GM12878 (cell line): ENCODE measurements at regions not wholly inside any gene's neighbourhood (a gene's known extent, or its start where the extent isn't known, plus 50 kb on each side); places are given as distances from the start of the nearest gene placed in this dataset.
A peak's percentile ranks its signal among the peaks of the same experiment; 100 is the strongest.

Source experiments
- BCL11A ChIP-seq: IDR thresholded peaks from 2 replicates; pipeline ENCODE4 v1.6.1; 2011; ENCODE audit warnings: low read depth, low read length
- CHD1 ChIP-seq: IDR thresholded peaks from 2 replicates; pipeline ENCODE4 v1.6.1; 2012; ENCODE audit warnings: low read depth, low read length, improper control_type of control experiment
- DPF2 ChIP-seq: fragments of 450-650 bp; IDR thresholded peaks from 2 replicates; pipeline ENCODE4 v1.6.1; 2017; ENCODE audit warnings: mild to moderate bottlenecking
- EP300 ChIP-seq, 2 experiments: fragments of 150-350 bp in 1 of 2; IDR thresholded peaks; 2 replicates each; pipeline ENCODE4 v1.6.1; 2011 to 2012; ENCODE audit warnings: low read depth in 2 of 2, low read length in 2 of 2, borderline replicate concordance in 1 of 2, improper control_type of control experiment in 1 of 2, inconsistent platforms in 1 of 2; ENCODE audit not compliant: control insufficient read depth in 1 of 2
- FOXM1 ChIP-seq: IDR thresholded peaks from 2 replicates; pipeline ENCODE4 v1.6.1; 2012; ENCODE audit warnings: low read depth, mild to moderate bottlenecking, inconsistent platforms, low read length, moderate library complexity
- GATAD2B ChIP-seq: fragments of 450-650 bp; conservative IDR thresholded peaks from 2 replicates; pipeline ENCODE4 v1.6.1; 2017; ENCODE audit warnings: low read depth, mild to moderate bottlenecking, moderate library complexity
- KDM1A ChIP-seq: fragments of 200-600 bp; sonication (generic); IDR thresholded peaks from 2 replicates; pipeline ENCODE4 v1.6.1; 2016; ENCODE audit warnings: borderline replicate concordance
- MTA2 ChIP-seq: fragments of 450-650 bp; IDR thresholded peaks from 2 replicates; pipeline ENCODE4 v1.6.1; 2016; ENCODE audit warnings: low read depth, mild to moderate bottlenecking, moderate library complexity
- NFXL1 ChIP-seq: fragments of 450-650 bp; IDR thresholded peaks from 2 replicates; pipeline ENCODE4 v1.6.1; 2017; ENCODE audit warnings: antibody characterized with exemption, mild to moderate bottlenecking, borderline replicate concordance
- NFYB ChIP-seq: IDR thresholded peaks from 2 replicates; pipeline ENCODE4 v1.6.1; 2011; ENCODE audit warnings: low read depth, mild to moderate bottlenecking, low read length, improper control_type of control experiment, moderate library complexity; ENCODE audit not compliant: insufficient read depth
- POLR2A ChIP-seq: IDR thresholded peaks from 2 replicates; pipeline ENCODE4 v1.6.1; 2011; ENCODE audit warnings: low read depth, mild to moderate bottlenecking, low read length
- RAD51 ChIP-seq: fragments of 450-650 bp; IDR thresholded peaks from 2 replicates; pipeline ENCODE4 v1.6.1; 2016; ENCODE audit warnings: moderate library complexity, mild to moderate bottlenecking, inconsistent platforms
- STAT3 ChIP-seq: IDR thresholded peaks from 2 replicates; pipeline ENCODE4 v1.6.1; 2011; ENCODE audit warnings: low read depth, low read length, improper control_type of control experiment
- TAF1 ChIP-seq: IDR thresholded peaks from 2 replicates; pipeline ENCODE4 v1.6.1; 2011; ENCODE audit warnings: mild to moderate bottlenecking, low read depth, low read length, borderline replicate concordance
- TCF12 ChIP-seq: IDR thresholded peaks from 2 replicates; pipeline ENCODE4 v1.6.1; 2011; ENCODE audit warnings: low read depth, mild to moderate bottlenecking, low read length
- YY1 ChIP-seq: IDR thresholded peaks from 2 replicates; pipeline ENCODE4 v1.6.1; 2011; ENCODE audit warnings: low read depth, mild to moderate bottlenecking, low read length
- ZBTB4 ChIP-seq: fragments of 450-650 bp; formaldehyde crosslinking; IDR thresholded peaks from 2 replicates; pipeline ENCODE4 v1.4.0; 2022; ENCODE audit warnings: mild to moderate bottlenecking, moderate library complexity
- ZNF24 ChIP-seq: fragments of 450-650 bp; IDR thresholded peaks from 2 replicates; pipeline ENCODE4 v1.6.1; 2017; ENCODE audit warnings: antibody characterized with exemption, mild to moderate bottlenecking
- ZNF592 ChIP-seq: fragments of 450-650 bp; IDR thresholded peaks from 2 replicates; pipeline ENCODE4 v1.6.1; 2017; ENCODE audit warnings: mild to moderate bottlenecking, moderate library complexity
- TF ChIP-seq, protein P1 (sequence below): IDR thresholded peaks from 2 replicates; pipeline ENCODE4 v1.6.1; 2011; ENCODE audit warnings: borderline replicate concordance, low read depth, mild to moderate bottlenecking, moderate library complexity, low read length; ENCODE audit not compliant: insufficient read depth, poor library complexity, severe bottlenecking
- TF ChIP-seq, protein P2 (sequence below): fragments of 450-650 bp; IDR thresholded peaks from 2 replicates; pipeline ENCODE4 v1.6.1; 2017; ENCODE audit warnings: mild to moderate bottlenecking

DNA sequence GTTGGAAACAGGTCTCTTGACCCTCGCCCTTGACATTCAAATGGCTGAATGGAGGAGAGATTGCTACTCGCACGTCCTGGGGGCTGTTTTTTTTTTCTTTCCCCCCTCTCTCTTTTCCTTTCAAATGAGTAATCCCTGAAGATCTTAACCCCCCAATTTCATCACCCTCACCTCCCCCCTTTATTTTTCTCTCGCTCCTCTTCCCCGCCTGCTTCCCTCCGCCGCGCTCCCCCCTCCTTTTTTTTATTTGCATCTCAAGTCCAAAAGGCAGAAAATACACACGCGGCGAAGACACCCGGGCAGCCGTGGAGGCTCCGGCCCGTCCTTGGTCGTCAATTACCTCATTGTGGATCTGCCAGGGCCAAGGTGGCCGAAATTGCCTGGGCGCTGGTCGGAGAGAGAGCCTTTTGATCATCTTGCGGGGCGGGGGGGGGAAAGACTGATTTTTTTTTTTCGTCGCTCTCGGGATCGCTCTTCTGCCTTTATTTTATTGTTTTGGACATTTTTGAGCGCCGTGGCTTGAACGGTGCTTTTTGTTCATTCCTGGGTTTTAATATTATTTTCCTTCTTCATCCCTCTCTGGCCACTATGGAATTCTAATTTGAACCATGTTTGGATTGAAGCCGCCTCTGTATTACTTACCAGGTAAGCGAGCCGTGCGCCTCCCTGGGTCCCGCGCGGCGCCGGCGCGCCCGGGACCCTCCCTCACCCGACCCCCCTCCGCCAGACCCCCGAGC, 57.2 kb upstream of the GSE1 start (continued):
- no peak for TF ChIP-seq ZBTB4 (CRISPR knock-in tag)
- TF ChIP-seq ZNF592 = no peak
- TF ChIP-seq KDM1A = no peak
- TF ChIP-seq, protein P1, sequence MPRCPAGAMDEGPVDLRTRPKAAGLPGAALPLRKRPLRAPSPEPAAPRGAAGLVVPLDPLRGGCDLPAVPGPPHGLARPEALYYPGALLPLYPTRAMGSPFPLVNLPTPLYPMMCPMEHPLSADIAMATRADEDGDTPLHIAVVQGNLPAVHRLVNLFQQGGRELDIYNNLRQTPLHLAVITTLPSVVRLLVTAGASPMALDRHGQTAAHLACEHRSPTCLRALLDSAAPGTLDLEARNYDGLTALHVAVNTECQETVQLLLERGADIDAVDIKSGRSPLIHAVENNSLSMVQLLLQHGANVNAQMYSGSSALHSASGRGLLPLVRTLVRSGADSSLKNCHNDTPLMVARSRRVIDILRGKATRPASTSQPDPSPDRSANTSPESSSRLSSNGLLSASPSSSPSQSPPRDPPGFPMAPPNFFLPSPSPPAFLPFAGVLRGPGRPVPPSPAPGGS = no peak
- no peak for TF ChIP-seq EP300 (IDR thresholded peaks at IDR 0.05; ENCODE audit: borderline replicate concordance in 1 of 2, control insufficient read depth in 1 of 2, low read depth in 2 of 2, low read length in 2 of 2)
- no peak for TF ChIP-seq ZNF24
- no peak for TF ChIP-seq FOXM1
- TF ChIP-seq STAT3 = no peak
- no peak for TF ChIP-seq BCL11A
- no peak for TF ChIP-seq YY1
- TF ChIP-seq NFYB = no peak
- no peak for TF ChIP-seq DPF2
- TF ChIP-seq TCF12 = no peak
- TF ChIP-seq NFXL1 = no peak
- no peak for TF ChIP-seq MTA2
- no peak for TF ChIP-seq RAD51
- TF ChIP-seq POLR2A = peak; percentile 70
- TF ChIP-seq, protein P2, sequence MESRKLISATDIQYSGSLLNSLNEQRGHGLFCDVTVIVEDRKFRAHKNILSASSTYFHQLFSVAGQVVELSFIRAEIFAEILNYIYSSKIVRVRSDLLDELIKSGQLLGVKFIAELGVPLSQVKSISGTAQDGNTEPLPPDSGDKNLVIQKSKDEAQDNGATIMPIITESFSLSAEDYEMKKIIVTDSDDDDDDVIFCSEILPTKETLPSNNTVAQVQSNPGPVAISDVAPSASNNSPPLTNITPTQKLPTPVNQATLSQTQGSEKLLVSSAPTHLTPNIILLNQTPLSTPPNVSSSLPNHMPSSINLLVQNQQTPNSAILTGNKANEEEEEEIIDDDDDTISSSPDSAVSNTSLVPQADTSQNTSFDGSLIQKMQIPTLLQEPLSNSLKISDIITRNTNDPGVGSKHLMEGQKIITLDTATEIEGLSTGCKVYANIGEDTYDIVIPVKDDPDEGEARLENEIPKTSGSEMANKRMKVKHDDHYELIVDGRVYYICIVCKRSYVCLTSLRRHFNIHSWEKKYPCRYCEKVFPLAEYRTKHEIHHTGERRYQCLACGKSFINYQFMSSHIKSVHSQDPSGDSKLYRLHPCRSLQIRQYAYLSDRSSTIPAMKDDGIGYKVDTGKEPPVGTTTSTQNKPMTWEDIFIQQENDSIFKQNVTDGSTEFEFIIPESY = no peak
- no peak for TF ChIP-seq GATAD2B
- peak; percentile 58; the same call in 1 of the 2 replicates for TF ChIP-seq TAF1
- TF ChIP-seq CHD1 = 0 out of 2 replicates have a peak, but pooled peaks have one; percentile 77
